Muscle of back (tissue), 3 donors: ENCODE measurements at regions not wholly inside any gene's neighbourhood (a gene's known extent, or its start where the extent isn't known, plus 50 kb on each side); places are given as distances from the start of the nearest gene placed in this dataset.
A peak's percentile ranks its signal among the peaks of the same experiment; 100 is the strongest.

Experiments used
- DNase-seq, 3 donors: peaks; one replicate each; pipeline versions ENCODE4 v3.0.0 to v3.0.0-alpha.2; 2013

DNA sequence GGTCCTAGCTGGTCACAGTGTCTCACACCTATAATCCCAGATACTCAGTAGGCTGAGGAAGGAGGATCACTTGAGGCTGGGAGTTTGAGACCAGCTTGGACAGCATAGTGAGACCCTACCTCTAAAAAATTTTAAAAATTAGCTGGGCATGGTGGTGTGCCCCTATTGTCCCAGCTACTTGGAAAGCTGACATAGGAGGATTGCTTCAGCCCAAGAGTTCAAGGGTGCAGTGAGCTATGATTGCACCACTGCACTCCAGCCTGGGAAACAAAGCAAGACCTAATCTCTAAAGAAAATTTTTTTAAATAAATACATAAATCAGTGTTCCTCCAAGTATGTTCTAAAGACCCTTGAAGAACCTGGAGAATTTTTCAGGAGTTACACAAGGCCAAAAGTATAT lies 50.6 kb upstream of the GNAO1 start:
- DNase-seq, result no peak

- DNase-seq, result no peak
These were observed 54.0 kb upstream of the GNAO1 start for GRCh38 chr16:56137269-56137668.

GRCh38 chr16:56136256-56136655 lies 55.0 kb upstream of the GNAO1 start:
- no peak for DNase-seq

- DNase-seq, result no peak
These were observed 56.5 kb upstream of the GNAO1 start for GRCh38 chr16:56134790-56135189.

DNA sequence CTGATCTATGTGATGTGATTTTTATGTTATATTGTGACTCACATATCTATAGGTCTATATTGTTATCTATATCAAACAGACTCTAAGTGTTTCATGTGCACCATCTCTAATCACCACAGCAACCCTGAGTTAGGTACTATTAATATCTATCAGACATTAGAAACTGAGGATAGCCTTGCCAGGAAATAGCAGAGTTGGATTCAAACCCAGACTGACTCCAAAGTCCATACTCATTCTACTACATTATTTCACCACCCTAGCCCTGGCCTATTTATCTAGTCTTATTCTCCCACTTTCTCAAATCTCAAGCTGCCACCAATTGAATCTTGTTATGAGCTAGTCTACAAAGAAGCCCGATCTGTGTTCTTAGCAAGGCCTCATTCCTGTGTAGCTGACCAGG lies 65.4 kb upstream of the GNAO1 start:
- DNase-seq, result no peak

GRCh38 chr16:56122251-56122650 lies 69.0 kb upstream of the GNAO1 start:
- no peak for DNase-seq

DNA sequence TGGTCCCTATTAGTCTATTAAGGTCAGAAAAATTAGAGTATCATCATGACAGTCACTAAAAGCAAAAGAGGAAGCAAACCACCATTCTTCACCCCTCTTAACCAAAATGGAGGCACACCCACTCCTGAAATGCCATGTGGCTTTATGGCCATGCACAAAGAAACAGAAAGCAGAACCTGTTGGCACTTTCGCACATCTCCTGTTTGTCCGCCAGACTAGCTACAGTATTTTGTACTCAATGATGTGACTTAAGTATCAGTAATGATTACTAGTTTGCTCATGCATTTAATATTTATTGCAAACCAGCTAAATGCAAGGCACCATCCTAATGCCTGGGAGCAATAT lies 70.2 kb upstream of the GNAO1 start:
- DNase-seq, result no peak

- DNase-seq, result no peak
These were observed 70.7 kb upstream of the GNAO1 start for GRCh38 chr16:56120447-56121155.

DNA sequence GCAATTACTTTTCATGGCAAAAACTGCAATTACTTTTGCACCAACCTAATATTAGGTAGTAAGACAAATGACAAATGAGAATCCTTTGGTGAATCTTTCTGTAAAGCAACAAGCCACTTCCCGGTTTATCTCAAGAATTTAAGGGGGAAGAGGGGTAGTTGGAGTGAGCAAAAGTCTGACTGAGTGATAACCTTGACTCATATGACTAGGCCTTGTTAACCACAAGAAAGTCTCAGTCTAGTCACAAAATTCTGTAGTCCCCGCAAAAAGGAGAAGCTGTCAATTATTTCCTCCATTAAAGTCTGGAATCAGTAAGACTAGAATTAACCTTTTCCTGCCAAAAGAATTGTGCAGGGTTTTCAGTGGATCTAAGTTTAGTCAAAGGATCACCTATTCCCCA lies 72.2 kb upstream of the GNAO1 start:
- no peak for DNase-seq

GRCh38 chr16:56116577-56116964 lies 74.7 kb upstream of the GNAO1 start:
- DNase-seq, result no peak

DNA sequence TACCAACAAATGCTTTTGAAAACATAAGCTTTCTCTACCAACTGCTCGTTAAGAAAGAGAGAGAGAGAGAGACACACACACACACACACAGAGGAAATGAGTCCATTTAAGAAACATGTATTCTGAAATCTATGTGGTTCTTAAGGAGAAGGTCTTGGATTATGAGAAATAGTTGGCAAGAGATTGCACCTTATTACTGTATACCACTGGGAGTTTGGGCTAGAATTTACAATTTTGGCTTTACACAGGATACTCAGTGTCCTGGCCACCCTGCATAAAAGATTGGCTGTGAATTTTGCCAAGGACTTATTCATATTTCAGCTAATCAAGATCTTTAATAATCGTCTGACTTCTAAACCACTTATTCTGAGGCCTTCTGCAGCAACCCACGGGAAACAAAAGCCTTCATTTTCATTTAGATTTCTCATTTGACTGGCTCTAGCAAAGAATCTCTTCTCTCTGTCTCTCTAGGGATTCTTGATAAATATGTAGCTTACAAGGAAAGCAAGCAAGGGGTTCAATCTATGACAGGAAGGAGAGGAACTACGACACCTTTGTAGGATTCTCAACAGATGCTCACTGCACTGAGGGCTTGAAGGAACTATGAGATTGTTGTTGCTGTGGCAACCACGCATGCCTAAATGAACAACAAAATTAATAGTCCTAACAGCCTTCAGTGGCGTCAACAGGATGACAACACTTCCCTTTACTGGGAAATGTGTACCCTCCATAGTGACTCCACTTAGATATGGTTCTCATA lies 75.3 kb upstream of the GNAO1 start:
- peak in 1 of 3 donors; percentile 21 for DNase-seq

GRCh38 chr16:56113223-56113622 lies 78.1 kb upstream of the GNAO1 start:
- no peak for DNase-seq

GRCh38 chr16:56111100-56111499 lies 80.2 kb upstream of the GNAO1 start:
- no peak for DNase-seq

GRCh38 chr16:56109994-56110393 lies 81.3 kb upstream of the GNAO1 start:
- DNase-seq, result no peak

DNA sequence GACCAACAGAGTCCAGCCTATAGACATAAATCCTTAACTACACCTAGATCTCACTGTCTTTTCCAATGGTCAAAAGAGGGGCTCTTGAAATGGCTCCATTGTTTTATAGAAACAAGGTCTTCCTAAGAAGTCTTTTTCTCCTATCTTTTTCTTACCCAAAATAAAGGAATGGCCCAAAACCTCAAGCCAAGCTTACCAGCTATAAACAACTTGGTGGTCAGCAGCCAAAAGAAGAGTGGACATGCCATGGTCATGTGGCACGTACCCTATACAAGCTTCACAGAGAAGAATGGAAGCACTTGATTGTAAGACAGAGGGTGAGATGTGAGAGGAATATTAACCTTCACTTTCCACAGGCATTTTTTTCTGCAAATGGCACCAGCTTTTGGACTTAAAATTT lies 82.1 kb upstream of the GNAO1 start:
- no peak for DNase-seq

- no peak for DNase-seq
These were observed 82.6 kb upstream of the GNAO1 start for GRCh38 chr16:56108724-56109123.

GRCh38 chr16:56108056-56108471 lies 83.2 kb upstream of the GNAO1 start:
- DNase-seq, result no peak

- no peak for DNase-seq
These were observed 84.8 kb upstream of the GNAO1 start for GRCh38 chr16:56106527-56106926.

DNA sequence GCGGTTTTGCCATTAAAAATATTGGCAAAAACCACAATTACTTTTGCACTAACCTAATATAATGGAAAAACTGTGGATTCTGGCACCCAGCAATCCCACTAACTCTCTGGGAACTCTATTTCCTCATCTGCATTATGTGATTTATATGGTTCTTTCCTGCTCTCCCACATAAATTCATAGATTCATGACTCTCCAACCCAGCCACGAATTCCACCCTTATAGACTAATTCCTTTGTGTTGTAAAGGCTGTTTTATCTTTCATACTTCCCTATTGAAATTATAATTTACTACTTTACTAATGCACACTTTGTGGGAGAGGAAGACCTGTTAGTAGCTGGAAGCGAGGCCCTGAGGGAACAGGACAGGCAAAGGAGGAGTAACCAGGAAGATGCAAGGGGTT lies 88.4 kb upstream of the GNAO1 start:
- DNase-seq, result no peak

DNA sequence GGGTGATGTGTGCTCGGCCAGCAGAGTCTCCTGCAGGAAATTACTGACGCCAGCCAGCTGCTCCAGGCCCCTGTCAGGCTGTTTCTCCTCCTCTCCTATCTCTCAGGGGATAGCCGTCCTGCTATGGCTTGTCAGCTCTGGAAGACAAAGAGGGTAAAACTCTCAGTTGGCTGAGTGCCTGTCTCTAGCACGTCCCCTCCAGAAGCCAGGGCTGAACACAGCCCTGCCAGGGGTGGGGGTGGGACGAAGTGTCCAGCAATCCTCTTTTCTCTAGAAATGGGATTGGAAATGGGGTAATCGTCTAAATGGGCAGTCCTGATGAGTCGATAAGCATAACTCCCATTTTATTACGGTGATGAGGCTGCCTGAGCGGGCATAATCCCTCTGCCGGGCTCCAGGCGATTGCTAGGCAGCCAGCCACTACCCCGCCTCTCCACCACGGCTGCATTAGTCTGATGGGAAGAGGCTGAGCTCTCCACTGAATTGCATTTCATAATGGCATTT lies 89.1 kb upstream of the GNAO1 start:
- peak; percentile 9 to 77 (median 36) for DNase-seq

DNA sequence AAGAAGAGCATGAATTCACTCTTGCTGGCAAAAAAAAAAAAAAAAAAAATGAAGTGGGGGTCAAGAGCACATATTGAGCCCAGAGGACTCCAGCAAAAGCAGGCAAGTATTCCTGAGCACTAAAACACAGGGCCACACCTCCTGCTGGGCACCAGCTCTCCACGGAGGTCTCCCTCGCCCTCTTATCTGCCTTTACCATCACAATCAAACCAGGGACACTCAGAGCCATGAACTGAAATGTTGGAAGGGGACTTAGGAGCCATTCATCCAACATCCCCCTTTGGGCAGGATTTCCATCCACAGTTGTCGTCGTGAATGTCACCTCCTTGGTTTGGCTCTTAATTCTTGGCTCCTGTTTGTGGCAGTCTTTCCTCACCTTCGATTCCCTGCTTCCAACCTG lies 89.8 kb upstream of the GNAO1 start:
- DNase-seq, result no peak

GRCh38 chr16:56097306-56097705 lies 94.0 kb upstream of the GNAO1 start:
- no peak for DNase-seq

GRCh38 chr16:56094231-56094630 lies 97.1 kb upstream of the GNAO1 start:
- no peak for DNase-seq

GRCh38 chr16:56093055-56093454 lies 98.2 kb upstream of the GNAO1 start:
- no peak for DNase-seq
